Peyer's patch (tissue), 4 donors: ENCODE measurements at regions not wholly inside any gene's neighbourhood (a gene's known extent, or its start where the extent isn't known, plus 50 kb on each side); places are given as distances from the start of the nearest gene placed in this dataset.

Experiments
- CTCF ChIP-seq, 6 experiments: fragments of 450-650 bp in 4 of 6; fragments of 200-600 bp in 2 of 6; sonication (generic) in 1 of 6; IDR thresholded peaks; one replicate each; pipeline ENCODE4 v1.5.1; 2017 to 2019; ENCODE audit warnings: antibody characterized with exemption in 6 of 6, mild to moderate bottlenecking in 3 of 6, moderate library complexity in 1 of 6
- POLR2A ChIP-seq, 2 donors: fragments of 450-650 bp; IDR thresholded peaks; one replicate each; pipeline ENCODE4 v1.5.1; 2017; ENCODE audit warnings: antibody characterized with exemption in 2 of 2, mild to moderate bottlenecking in 2 of 2, moderate library complexity in 2 of 2

DNA sequence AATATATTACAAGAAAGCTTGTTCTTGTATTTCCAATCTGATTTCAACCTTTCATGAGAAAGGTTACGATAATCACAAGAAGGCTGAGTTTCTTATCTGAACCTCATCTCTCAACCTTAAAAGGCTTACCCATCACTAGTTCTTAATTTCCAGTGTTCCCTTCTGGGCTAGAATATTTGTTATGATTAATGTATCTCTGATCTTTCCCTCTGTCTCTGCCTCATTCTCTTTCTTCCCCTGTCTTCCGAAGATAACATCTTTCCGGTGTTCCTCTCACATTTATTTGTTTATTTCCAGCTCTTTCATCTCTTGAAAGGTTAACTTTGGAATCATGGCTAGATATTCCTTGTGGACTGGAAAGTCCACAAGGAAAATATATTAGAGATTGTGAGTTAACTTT lies 255.9 kb downstream of the SLC6A15 start:
- no peak for TF ChIP-seq CTCF (IDR thresholded peaks at IDR 0.05)
- no peak for TF ChIP-seq POLR2A (IDR thresholded peaks at IDR 0.05)
